Dedifferentiated amniotic fluid mesenchymal stem cell (primary cell): ENCODE measurements at regions not wholly inside any gene's neighbourhood (a gene's known extent, or its start where the extent isn't known, plus 50 kb on each side); places are given as distances from the start of the nearest gene placed in this dataset.
A peak's percentile ranks its signal among the peaks of the same experiment; 100 is the strongest.
"Not testable (repeated sequence)": the region's sequence is repeated elsewhere in the genome, so short reads cannot be mapped to it uniquely, and the experiment has no call there.

Source experiments
- DNase-seq: peaks from one replicate; pipeline ENCODE4 v3.0.0-alpha.2; 2016; ENCODE audit errors: extremely low spot score

DNA sequence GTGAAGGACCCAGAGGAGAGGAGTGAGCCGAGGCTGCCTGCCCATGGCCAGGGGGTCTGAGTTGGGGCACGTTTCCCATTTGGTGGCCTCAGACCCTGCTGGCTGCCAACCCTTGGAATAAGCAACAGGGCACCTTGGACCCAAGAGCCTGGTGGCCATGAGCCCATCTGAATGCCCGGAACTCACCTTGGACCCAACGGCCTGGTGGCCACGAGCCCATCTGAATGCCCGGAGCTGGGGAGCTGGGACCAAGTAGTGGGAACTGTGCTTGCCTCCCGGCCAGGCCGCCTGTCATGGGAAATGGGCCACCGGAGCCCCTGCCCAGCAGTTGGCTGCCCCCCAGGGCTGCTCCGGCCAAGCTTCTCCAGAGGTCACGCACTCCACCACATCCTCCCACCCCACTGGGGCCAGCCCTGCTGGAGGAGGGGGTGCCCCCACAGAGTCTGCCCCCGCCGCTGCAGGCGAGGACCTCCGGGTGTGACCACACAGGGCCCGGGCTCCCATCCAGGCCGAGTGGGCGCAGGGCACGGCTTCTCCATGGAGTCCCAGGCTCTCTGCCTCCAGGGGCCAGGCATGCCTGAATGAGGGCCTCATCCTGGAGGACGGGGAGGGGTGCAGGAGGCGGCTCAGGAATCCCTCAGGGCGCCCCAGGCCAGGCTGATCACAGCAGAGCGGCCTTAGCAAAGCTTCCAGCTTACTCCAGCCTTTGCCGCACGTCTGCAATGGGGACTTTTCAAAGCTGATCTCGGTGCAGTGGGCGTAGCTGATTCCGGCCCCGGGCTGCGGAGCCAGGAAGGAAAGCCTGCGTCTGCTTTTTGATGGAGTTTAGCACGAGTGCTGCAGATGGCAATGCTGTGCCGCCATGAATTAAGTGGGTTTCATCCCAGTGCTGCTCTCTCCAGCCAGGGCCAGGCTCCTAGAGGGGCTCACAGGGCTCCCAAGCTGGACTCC is 146.3 kb downstream of the LAT start:
- DNase-seq: not testable (repeated sequence)

DNA sequence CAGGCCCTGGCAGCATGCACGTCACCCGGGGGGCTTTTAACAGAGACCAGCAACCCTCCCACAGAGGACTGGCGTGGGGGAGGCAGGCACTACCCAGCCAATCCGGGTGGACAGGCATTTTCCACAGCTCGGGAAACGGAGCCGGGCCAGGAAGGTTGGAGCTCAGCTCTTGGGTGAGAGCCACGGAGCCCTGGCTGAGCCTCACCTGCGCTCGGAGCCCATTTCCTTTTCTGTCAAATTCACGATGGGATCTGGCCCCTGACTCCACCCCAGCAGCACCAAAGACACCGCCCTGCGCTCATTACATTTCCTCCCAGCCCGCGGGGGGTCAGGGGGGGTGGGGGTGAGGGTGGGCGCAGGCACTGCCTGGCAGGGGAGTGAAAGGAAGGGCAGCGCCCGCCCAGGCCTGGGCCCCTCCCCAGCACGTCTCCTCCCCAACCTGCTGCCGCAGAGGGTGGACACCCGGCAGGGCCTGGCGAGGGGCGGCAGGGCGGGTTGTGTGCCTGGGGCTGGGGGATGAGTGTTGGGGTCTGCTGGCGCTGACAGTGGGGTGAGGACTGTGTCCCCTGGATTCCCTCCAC is 145.4 kb downstream of the LAT start:
- DNase-seq: not testable (repeated sequence)

DNA sequence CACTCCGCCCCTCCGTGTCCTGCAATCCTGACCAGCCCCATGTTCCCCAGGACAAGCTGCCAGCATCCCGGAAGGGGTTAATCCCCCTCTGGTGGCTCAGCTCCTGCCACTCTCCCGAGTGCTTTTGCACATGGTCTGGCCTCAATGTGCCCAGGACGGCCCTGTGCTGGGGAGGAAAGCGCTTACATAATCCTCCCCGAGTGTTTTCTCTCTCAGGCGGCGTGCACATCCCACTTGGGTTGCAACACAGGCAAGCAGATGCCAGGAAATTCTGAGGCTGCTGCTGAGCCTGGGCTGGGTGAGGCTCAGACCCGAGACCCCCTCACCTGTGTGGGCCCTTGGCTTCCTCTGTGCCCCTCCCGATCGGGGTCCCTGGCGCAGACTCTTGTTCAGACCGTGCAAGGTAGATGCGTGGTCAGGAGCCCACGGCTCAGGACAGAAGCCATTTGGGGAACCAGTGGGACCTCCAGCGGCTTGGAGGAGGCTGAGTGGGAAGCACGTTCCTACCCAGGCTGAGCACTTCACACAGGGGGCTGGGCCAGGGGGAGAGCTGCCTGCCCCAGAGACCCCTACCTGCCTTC is 144.7 kb downstream of the LAT start:
- not testable (repeated sequence) for DNase-seq

DNA sequence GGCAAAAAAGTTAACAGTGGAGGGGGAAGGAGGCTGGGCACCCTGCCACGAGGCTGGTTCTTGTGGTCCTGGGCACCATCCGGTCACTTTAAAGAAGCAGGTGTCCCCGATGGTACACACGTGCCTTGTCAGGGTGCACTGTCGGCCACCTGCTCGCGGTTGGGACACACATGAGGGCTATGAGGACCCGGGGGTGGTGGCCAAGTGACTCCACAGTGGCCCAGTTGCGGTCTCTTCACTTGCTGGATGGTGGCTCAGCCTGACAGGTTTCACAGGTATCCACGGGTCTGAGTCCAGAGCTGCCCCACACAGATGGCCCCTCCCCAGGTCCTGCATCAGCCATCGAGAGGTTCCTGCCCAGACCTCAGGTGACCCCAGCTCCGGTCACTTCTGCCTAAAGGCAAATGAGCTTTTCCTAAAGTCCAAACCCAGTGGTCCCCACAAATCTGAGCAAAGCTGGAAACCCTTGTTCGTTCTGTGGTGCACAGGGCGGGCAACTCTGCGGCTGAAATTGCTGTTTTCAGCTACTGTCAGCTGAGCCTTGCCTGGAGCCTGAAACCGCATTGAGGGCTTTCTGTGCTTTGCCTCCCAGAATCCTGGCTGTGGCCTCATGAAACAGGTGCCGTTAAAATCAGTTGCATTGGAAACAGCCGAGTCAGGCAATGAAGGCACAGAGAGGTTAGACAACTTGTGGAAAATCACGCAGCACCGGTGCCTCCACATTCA is 144.0 kb downstream of the LAT start:
- not testable (repeated sequence) for DNase-seq

DNA sequence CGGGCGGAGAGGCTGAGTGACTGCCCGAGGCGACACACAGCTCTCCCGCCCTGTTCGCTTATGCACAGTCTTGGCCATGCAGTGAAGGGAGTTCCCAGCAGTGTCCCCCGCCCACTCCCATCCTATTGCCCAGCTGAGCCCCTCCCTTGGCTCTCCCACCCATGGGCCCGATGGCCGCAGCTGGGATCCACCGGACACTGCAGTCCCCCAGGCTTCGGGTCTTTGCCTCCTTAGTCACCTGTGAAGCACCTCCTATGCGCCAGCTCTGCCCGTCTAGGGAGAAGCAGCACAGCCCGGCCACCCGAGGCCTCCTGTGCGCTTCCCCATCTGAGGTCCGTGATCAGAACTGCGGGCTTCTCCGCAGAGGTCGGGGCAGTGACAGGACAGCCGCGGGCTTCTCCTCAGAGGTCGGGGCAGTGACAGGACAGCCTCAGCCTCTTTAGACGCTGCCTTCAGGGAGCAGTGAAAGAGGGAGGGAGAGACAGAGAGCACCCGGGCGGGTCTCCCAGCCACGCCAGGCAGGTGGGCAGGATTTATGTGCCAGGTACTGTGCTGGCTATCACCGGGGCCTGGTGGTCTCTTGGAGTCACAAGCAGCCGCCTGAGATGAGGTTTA is 143.1 kb downstream of the LAT start:
- DNase-seq: not testable (repeated sequence)

DNA sequence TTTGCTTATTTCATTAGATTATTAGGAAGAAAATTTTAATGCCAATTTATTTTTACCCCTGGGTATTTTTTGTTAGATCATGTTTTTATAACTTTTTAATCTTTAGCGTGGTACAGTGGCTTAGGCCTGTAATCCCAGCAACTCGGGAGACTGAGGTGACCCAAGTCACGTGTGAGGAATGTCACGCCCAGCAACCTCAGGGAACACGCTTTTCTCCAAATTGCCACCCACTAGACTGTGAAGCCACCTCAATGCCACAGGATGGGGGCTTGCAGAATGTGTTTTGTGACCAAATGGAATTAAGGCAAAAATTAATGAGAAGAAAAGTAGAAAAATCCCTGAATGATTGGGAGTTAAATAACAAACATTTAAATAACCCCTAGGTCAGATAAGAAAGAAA is 141.8 kb downstream of the LAT start:
- no peak for DNase-seq

DNA sequence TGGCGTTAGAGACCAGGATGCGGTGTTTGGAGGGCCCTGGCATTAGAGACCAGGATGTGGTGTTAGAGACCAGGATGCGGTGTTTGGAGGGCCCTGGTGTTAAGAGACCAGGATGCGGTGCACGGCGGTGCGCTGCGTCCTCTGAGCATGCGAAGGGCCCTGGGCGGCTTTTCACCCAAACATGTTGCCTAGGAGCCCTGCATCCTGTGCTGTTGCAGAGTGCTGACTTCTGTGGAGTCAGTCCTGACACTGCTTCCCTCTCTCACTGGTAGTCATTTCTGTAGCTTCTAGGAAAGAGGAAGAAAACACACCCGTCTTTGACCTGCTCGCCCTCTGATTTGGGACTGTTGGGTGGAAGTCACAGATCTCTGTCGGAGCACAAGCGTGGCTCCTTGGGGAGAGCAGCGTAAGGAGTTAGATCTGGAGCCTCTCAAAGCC is 141.2 kb downstream of the LAT start:
- no peak for DNase-seq

DNA sequence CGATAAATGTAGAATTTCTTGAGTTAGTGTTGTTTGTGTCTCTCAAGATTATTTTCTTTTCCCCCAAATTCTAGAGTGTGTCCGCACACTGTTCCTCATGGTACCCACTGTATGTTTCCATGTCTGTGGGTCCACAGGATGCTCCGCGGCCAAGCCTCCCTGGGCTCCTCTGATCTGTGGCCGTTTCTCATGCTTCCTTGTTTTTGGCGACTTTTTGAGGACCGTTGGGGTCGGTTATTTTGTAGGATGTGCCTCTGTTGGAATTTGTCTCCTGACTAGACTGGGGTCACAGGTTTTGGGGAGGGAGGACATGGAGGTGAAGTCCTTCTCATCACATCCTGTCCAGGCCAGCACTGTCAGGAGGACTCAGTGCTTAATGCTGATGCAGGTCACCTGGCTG is 140.0 kb downstream of the LAT start:
- DNase-seq: no peak

DNA sequence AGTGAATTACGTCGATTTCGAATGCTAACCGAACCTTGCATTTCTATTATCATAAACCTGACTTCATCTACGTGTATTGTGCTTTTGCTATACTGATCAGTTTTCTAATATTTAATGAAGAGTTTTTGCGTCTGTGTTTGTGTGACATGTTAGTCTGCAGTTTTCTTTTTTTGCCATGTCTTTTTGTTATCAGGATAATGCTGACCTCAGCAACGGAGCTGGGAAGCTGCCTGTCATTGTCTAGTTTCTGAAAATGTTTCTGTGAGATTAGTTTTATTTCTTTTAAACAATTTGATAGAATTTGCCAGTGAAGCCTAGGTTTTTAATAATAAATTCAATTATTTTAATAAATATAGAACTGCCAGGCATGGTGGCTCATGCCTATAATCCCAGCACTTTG is 139.3 kb downstream of the LAT start:
- not testable (repeated sequence) for DNase-seq

DNA sequence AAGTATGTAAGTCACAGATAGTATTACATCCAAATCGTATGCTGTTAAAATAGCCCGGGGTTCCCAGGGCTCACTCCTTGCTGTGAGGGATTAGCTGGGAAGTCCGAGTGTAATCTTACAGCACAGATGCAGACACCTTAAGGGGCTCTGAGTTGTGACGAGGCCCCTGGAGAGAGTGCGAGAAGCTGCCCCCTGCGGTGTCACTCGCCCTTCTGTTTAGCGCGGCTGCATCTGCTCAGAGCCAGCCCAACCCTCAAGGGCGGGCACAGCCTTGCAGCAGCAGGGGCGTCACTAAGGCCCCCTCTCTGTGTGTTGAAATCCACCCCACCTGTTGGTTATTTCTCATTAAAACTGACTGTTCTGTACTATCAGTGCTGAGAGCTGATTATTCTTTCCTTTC is 135.8 kb downstream of the LAT start:
- DNase-seq: not testable (repeated sequence)

DNA sequence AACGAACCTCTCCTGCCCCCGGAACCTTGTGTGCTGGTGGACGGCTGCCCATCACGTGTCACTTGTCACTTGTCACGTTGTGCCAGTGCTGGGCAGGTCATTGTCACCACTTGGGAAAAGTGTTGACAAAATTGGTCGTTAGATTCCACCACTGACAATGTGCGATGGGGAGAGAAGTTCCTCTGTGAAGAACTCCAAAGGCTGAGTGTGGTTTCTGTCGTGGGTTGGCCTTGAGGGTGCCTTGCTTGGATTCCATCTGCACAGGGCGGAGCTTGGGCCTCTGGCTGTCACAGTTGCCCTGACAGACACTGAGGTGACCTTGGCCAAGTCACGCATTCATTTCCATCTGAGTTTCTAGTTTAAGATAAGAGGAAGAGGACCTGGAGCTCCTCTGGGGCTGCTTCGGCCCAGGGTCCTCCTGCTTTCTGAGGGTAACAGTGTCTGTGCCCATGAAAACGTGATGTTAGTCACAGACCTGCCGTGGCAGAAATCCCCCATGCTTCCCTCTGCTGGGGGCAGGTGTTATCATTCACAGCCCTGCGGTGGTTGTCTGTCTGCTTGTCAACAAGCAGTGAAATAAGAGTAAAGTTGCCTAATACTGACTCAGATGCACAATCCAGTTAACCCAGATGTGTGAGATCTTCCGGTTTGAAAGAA is 133.6 kb downstream of the LAT start:
- not testable (repeated sequence) for DNase-seq

DNA sequence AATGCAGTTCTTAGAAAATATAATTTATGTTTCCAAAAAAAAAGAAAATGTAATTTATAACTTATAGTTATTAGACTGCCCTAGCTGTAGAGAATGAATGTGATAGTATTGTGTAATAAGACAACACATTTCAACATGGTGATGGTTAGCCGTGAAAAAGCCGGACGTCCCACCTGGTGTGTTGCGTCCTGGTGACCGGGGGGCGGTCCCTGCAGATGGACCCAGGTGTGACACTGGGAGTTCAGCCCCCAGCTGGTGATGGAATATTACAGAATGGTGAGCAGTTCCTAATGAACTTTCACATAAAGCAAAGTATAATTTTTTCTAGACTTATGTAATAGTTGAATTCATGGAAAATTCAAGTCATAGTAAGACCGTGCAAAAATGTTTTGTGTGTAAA is 132.8 kb downstream of the LAT start:
- DNase-seq: no peak

DNA sequence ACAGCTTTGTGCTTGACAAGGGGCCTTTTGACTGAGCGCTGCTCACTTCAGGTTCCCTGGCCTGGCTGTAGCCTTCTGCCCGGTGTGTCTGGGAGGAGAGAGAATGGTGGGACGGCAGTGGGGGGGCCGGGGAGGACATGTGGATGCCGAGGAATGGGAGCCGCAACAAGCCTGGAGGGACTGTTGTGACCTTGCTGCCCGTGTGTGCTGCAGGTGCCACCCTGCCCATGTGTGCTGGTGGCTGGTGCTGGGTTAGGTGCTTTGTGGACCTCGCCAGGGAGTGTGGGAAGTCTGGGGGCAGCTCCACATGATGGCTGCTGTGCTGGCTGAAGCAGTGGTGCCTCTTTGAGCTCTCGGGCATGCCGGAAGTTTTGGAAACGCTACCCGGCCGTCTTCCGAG is 132.1 kb downstream of the LAT start:
- no peak for DNase-seq

DNA sequence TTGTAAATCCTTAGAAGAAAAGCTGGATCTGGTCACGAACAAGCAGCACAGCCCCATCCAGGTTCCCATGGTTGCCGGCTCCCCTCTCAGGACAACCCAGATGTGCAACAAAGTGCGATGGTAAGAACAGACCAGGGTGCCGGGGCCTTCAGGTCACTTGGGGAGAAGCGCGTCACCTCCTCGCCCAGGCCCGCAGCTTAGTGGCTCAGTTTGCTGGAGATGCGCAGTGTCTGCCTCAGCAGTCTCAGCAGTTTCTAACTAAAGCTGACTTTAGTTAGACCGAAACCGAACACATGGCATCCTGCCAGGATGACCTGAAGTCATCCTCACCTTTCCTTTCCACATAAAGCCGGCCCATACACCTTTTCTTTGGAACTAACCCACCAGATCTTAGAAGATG is 131.4 kb downstream of the LAT start:
- DNase-seq: not testable (repeated sequence)

DNA sequence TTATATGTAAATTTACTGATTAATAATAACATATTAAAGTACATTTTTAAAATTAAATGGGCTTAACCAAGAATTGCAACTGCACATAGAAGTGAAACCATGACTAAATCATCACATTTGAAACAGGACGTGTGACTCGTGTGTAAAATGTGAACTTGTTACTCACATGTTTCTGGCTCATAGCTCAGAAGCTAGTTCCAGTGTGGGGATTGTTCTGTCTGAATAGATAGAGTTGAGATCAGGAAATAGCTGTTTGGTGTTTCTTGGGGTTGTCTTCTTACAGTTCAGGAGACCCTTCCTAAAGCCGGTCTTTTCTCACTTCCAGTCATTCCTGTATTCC is 130.9 kb downstream of the LAT start:
- not testable (repeated sequence) for DNase-seq

DNA sequence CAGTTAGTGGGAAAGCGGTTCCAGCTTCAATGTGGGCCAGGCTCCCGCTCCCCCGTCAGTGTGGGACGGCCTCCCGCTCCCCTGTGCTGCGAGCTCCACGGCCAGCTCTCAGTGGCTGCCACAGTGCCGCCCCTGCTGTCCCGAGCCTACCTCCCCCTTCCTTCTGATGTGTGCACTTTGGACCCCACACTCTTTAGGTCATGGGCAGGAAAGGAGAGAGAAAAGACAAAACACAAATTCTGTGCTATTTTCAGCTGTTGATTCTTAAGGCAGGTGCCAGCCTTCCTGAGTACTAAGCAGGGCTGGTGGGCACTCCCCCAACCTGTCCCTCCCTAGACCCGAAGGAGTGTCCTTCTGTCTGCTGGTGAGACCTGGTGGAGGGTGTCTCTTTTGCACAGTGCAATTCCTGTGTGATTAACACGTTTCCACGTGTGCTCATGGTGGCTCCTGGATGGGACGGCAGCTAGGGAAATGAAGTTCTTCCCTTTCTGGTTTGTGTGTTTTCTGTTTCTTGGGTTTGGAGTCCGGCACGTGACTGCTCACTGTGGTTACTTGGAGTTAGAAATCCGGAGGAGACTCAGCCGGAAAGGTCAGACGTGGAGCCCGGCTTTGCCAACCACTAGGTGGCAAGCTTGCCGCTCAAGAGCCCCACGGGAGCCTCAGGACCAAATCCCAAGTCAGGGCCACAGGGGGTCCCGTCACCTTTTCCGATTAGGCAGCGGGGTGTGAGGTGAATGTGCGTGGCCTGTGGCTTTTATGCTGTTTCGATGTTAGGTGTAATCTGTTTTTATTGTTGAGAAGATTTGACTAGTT is 130.3 kb downstream of the LAT start:
- peak; percentile 44 for DNase-seq

DNA sequence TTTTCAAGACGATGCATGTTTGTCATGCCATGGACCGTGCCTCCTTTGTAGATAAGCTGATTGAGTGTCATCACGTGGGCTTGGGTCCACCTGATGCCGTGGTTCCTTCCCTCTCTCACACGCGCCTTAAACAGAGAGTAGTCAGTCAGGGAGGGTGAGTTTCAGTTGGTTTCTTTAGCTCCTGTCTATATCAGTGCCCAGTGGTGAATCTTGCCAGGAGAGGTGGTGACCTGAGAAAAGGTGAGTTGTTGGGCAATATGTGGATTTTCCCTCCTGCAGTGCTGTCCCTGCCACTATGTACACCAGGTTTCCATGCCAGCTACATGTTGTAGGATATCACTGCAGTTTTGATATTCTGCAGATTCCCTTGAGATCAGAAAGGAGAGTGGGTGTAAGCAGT is 129.7 kb downstream of the LAT start:
- no peak for DNase-seq

DNA sequence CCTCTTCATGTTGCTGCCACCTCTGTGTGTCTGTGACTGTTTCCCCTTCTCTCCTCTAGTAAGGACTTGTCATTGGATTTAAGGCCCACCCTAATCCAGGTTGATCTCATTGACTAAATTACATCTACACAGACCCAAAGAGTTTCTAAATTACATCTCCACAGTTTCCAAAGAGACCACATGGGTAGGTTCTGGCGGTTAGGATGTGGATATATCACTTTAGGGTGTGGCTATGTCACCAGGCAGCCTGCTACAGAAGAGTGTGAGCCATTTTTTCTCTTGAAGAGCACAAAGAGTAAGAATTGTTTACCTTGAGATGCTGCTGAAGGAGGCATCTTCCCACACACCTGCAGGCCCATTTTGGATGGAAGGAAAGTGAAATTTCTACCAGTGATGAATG is 128.6 kb downstream of the LAT start:
- not testable (repeated sequence) for DNase-seq

DNA sequence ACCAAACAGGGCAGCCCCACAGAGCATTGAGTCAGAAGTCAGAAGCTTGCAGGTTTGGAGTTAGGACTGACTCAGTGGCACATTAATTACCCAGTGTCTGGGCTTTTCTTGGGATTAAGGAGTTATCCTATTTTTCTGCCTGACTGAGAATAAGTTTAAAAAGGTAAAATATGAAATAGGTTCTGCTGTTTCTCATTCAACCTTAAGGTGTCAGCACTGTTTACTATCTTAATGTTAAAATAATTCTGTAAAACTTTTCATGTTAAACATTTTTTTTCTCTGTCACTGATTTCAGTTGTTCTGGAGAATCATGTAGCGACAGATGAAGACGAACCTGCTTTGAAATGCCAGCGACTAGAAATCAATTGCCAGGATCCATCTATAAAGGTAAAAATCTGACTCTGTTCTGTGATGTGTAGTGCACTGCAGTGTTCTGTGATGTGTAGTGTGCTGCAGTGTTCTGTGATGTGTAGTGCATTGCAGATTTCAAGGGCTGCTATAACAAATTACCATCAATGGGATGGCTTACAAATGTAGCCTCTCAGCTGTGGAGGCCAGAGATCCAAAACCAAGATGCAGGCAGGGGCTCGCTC is 128.0 kb downstream of the LAT start:
- no peak for DNase-seq
